Heart right ventricle (tissue), 16 donors: ENCODE measurements at regions not wholly inside any gene's neighbourhood (a gene's known extent, or its start where the extent isn't known, plus 50 kb on each side); places are given as distances from the start of the nearest gene placed in this dataset.

ENCODE experiments used
- ATAC-seq, 8 donors: fragments of 200-7000 bp; cut with Tn5 transposase; one replicate each; pipeline ENCODE4 v1.9.1; 2020; ENCODE audit warnings: mild to moderate bottlenecking in 8 of 8, moderate library complexity in 8 of 8, moderate number of reproducible peaks in 1 of 8
- DNase-seq, 2 donors: peaks; one replicate each; pipeline ENCODE4 v3.0.0-alpha.2; 2020
- H3K27ac ChIP-seq, 10 donors: fragments of 200-600 bp; sonication (generic) in 2 of 10; one replicate each; pipeline versions ENCODE4 v1.5.0 to v1.8.0; 2020 to 2022; ENCODE audit warnings: mild to moderate bottlenecking in 3 of 10
- H3K27me3 ChIP-seq, 7 donors: fragments of 200-600 bp; one replicate each; pipeline ENCODE4 v1.8.0; 2021 to 2022; ENCODE audit warnings: mild to moderate bottlenecking in 2 of 7
- H3K36me3 ChIP-seq, 9 donors: fragments of 200-600 bp; sonication (generic) in 1 of 9; one replicate each; pipeline versions ENCODE4 v1.5.0 to v1.8.0; 2020 to 2022; ENCODE audit warnings: mild to moderate bottlenecking in 2 of 9
- H3K4me1 ChIP-seq, 9 donors: fragments of 200-600 bp; sonication (generic) in 1 of 9; one replicate each; pipeline versions ENCODE4 v1.5.0 to v1.8.0; 2020 to 2022; ENCODE audit warnings: mild to moderate bottlenecking in 4 of 9
- H3K4me3 ChIP-seq, 10 donors: fragments of 200-600 bp; sonication (generic) in 2 of 10; one replicate each; pipeline versions ENCODE4 v1.5.0 to v1.8.0; 2020 to 2022; ENCODE audit warnings: mild to moderate bottlenecking in 7 of 10, moderate library complexity in 2 of 10
- H3K9me3 ChIP-seq, 11 donors: fragments of 200-600 bp in 10 of 11; sonication (generic) in 2 of 11; one replicate each; pipeline versions ENCODE4 v1.5.0 to v1.8.0; 2013 to 2022; ENCODE audit warnings: mild to moderate bottlenecking in 2 of 11, control low read depth in 1 of 11, moderate library complexity in 1 of 11
- CTCF ChIP-seq, 9 donors: fragments of 200-600 bp; sonication (generic) in 2 of 9; IDR thresholded peaks; one replicate each; pipeline versions ENCODE4 v1.5.0 to v1.8.0; 2021 to 2022; ENCODE audit warnings: antibody characterized with exemption in 9 of 9, mild to moderate bottlenecking in 5 of 9, moderate library complexity in 1 of 9
- WGBS, 2 donors: extraction: QIAGEN DNeasy Blood & Tissue Kit; methylation state at CpG; one replicate each; pipeline ENCODE4 v1.1.7; 2013; ENCODE audit warnings: inconsistent platforms in 1 of 2; 5-methylcytosine and 5-hydroxymethylcytosine counted together
- intact Hi-C, 10 donors: fragments of 100-400 bp; cut with DNase I; formaldehyde crosslinking; loops; one replicate each; pipeline versions ENCODE4 v1.11.1 to v1.14.2; 2022
- donor health status: Arrhythmogenic right ventricular cardiomyopathy.
- donor health status: ischemic (EF 13 %, LVEDD 7.1; RV severe dilation, severe dysfunction).
- donor health status: healthy with polysubstance abuse.
- donor health status: DM: no; HTN: yes; CAD: no.
- donor health status: DM: no; HTN: no; CAD: no.
- donor health status: ischemic (EF 25% LVEDD 6.9; RV normal size, moderate dysfunction).
- donor health status: ischemic (EF 25% LVEDD 5.7; RV mildly dilated, moderate dysfunction).
- donor health status: healthy.
- donor health status: DM: yes; HTN: yes; CAD: no.
- donor health status: Ischemic cardiomyopathy.
- donor health status: ischemic (EF 35%, LVEDD 5.7; RV mildly dilated, moderate dysfunction).
- donor health status: nonischemic (EF 11% LVEDD 7.7; RV severe dilation, severe dysfunction).
- donor health status: DM: yes; HTN: yes; CAD: no.
- donor health status: PGD.
- donor health status: ischemic (EF 29% LVEDD 5.4; RV normal size, mild dysfunction).
- donor health status: nonischemic (EF 23%, LVEDD 6.1; RV moderate dilation, normal function).

- no peaks in the 10 kb centered on the region for H3K36me3 ChIP-seq
- DNase-seq: no peak
- no peaks in the 10 kb centered on the region for H3K9me3 ChIP-seq
- H3K27me3 ChIP-seq: peaks cover 0 to 5% (median 0%) of the 10 kb centered on the region in 7 donors
- H3K27ac ChIP-seq: no peak overlapping the region
- H3K4me1 ChIP-seq: no peaks in the 10 kb centered on the region
- H3K4me3 ChIP-seq: no peak overlapping the region
- TF ChIP-seq CTCF (IDR thresholded peaks at IDR 0.05): no peak
- no peak for ATAC-seq
- intact Hi-C loops: no loop called here
Observed at GRCh38 chr10:121099592-121099991, 248.4 kb downstream of the WDR11 start.

GRCh38 chr10:121101561-121101960, 250.4 kb downstream of the WDR11 start:
- no peaks in the 10 kb centered on the region for H3K9me3 ChIP-seq
- 82 to 84% methylated on average over 4 of the region's 4 CpGs for WGBS, 2 donors
- H3K27me3 ChIP-seq: peaks cover 0 to 4% (median 0%) of the 10 kb centered on the region in 7 donors
- ATAC-seq (no peak), DNase-seq (no peak)
- H3K27ac ChIP-seq: no peak overlapping the region
- intact Hi-C loops: no loop called here
- no peak overlapping the region for H3K4me3 ChIP-seq
- H3K36me3 ChIP-seq: no peaks in the 10 kb centered on the region
- TF ChIP-seq CTCF (IDR thresholded peaks at IDR 0.05): no peak
- no peaks in the 10 kb centered on the region for H3K4me1 ChIP-seq

- H3K4me1 ChIP-seq: no peaks in the 10 kb centered on the region
- H3K27ac ChIP-seq: no peak overlapping the region
- H3K4me3 ChIP-seq: no peak overlapping the region
- H3K36me3 ChIP-seq: no peaks in the 10 kb centered on the region
- intact Hi-C loops: no loop called here
- peaks cover 0 to 3% (median 0%) of the 10 kb centered on the region in 7 donors for H3K27me3 ChIP-seq
- no peaks in the 10 kb centered on the region for H3K9me3 ChIP-seq
- 51 to 58% methylated on average over 4 of the region's 4 CpGs for WGBS, 2 donors
- ATAC-seq (no peak), DNase-seq (no peak)
- TF ChIP-seq CTCF (IDR thresholded peaks at IDR 0.05): no peak
Observed at GRCh38 chr10:121102706-121103105, 251.5 kb downstream of the WDR11 start.

GRCh38 chr10:121104476-121105111, 253.4 kb downstream of the WDR11 start:
- Histone ChIP-seq H3K4me3 (no peak overlapping the region), H3K36me3 (no peaks in the 10 kb centered on the region), H3K27ac (no peak overlapping the region), H3K9me3 (no peaks in the 10 kb centered on the region), H3K4me1 (no peaks in the 10 kb centered on the region), H3K27me3 (peaks cover 0 to under 1% (median 0%) of the 10 kb centered on the region in 7 donors)
- 91 to 92% methylated on average over 1 of the region's 1 CpG for WGBS, 2 donors
- TF ChIP-seq CTCF (IDR thresholded peaks at IDR 0.05): no peak
- DNase-seq: no peak
- ATAC-seq: no peak
- intact Hi-C loops: no loop called here
